Stomach smooth muscle (tissue), 2 donors: ENCODE measurements at regions not wholly inside any gene's neighbourhood (a gene's known extent, or its start where the extent isn't known, plus 50 kb on each side); places are given as distances from the start of the nearest gene placed in this dataset.

ENCODE experiments used
- H3K27ac ChIP-seq: one replicate; pipeline ENCODE4 v1.7.0; 2013; ENCODE audit warnings: mild to moderate bottlenecking, low read length, inconsistent platforms
- H3K27me3 ChIP-seq, 2 donors: one replicate each; pipeline ENCODE4 v1.7.0; 2013; ENCODE audit warnings: low read length in 2 of 2; ENCODE audit not compliant: insufficient read depth in 2 of 2, control insufficient read depth in 1 of 2
- H3K36me3 ChIP-seq, 2 donors: one replicate each; pipeline ENCODE4 v1.7.0; 2013; ENCODE audit warnings: low read length in 2 of 2; ENCODE audit not compliant: control insufficient read depth in 2 of 2, insufficient read depth in 2 of 2
- H3K4me1 ChIP-seq: one replicate; pipeline ENCODE4 v1.7.0; 2013; ENCODE audit warnings: low read length; ENCODE audit not compliant: control insufficient read depth, insufficient read depth
- H3K4me3 ChIP-seq, 2 donors: one replicate each; pipeline ENCODE4 v1.7.0; 2013; ENCODE audit warnings: low read length in 2 of 2
- H3K9ac ChIP-seq, 2 donors: one replicate each; pipeline ENCODE4 v1.7.0; 2013; ENCODE audit warnings: low read length in 2 of 2, mild to moderate bottlenecking in 1 of 2
- H3K9me3 ChIP-seq, 2 donors: one replicate each; pipeline ENCODE4 v1.7.0; 2013; ENCODE audit warnings: low read length in 2 of 2; ENCODE audit not compliant: control insufficient read depth in 2 of 2
- donor health status: healthy.
- donor health status: Pancreatic carcinoma.

- H3K9me3 ChIP-seq, result no peaks in the 10 kb centered on the region
- no peaks in the 10 kb centered on the region for H3K36me3 ChIP-seq
- H3K4me1 ChIP-seq, result no peaks in the 10 kb centered on the region
- no peak overlapping the region for H3K27ac ChIP-seq
- no peak overlapping the region for H3K9ac ChIP-seq
- no peak overlapping the region for H3K4me3 ChIP-seq
- H3K27me3 ChIP-seq, result no peaks in the 10 kb centered on the region
These were observed 716.8 kb downstream of the LRFN5 start for GRCh38 chr14:42323426-42323825.

GRCh38 chr14:42322531-42323284 is 716.0 kb downstream of the LRFN5 start:
- H3K9ac ChIP-seq, result no peak overlapping the region
- H3K4me1 ChIP-seq, result no peaks in the 10 kb centered on the region
- no peaks in the 10 kb centered on the region for H3K9me3 ChIP-seq
- no peaks in the 10 kb centered on the region for H3K36me3 ChIP-seq
- no peaks in the 10 kb centered on the region for H3K27me3 ChIP-seq
- no peak overlapping the region for H3K27ac ChIP-seq
- no peak overlapping the region for H3K4me3 ChIP-seq

GRCh38 chr14:42319996-42320395 is 713.3 kb downstream of the LRFN5 start:
- Histone ChIP-seq H3K9me3 (no peaks in the 10 kb centered on the region), H3K27me3 (no peaks in the 10 kb centered on the region), H3K27ac (no peak overlapping the region), H3K4me3 (no peak overlapping the region), H3K9ac (no peak overlapping the region), H3K36me3 (no peaks in the 10 kb centered on the region), H3K4me1 (no peaks in the 10 kb centered on the region)

- Histone ChIP-seq H3K27ac (no peak overlapping the region), H3K36me3 (no peaks in the 10 kb centered on the region), H3K9ac (no peak overlapping the region), H3K27me3 (no peaks in the 10 kb centered on the region), H3K4me3 (no peak overlapping the region), H3K9me3 (no peaks in the 10 kb centered on the region), H3K4me1 (no peaks in the 10 kb centered on the region)
These were observed 710.0 kb downstream of the LRFN5 start for GRCh38 chr14:42316693-42317092.

GRCh38 chr14:42311876-42312275 is 705.2 kb downstream of the LRFN5 start:
- Histone ChIP-seq H3K9ac (no peak overlapping the region), H3K4me1 (no peaks in the 10 kb centered on the region), H3K27me3 (no peaks in the 10 kb centered on the region), H3K36me3 (no peaks in the 10 kb centered on the region), H3K4me3 (no peak overlapping the region), H3K9me3 (peaks cover 5% of the 10 kb centered on the region in 2 donors), H3K27ac (no peak overlapping the region)

- Histone ChIP-seq H3K4me3 (no peak overlapping the region), H3K27ac (no peak overlapping the region), H3K36me3 (no peaks in the 10 kb centered on the region), H3K4me1 (no peaks in the 10 kb centered on the region), H3K9ac (no peak overlapping the region), H3K27me3 (no peaks in the 10 kb centered on the region), H3K9me3 (peaks cover 5% of the 10 kb centered on the region in 2 donors)
These were observed 700.7 kb downstream of the LRFN5 start for GRCh38 chr14:42307239-42307825.

- Histone ChIP-seq H3K4me3 (no peak overlapping the region), H3K27me3 (no peaks in the 10 kb centered on the region), H3K9me3 (peaks cover 0 to 3% of the 10 kb centered on the region in 2 donors), H3K4me1 (no peaks in the 10 kb centered on the region), H3K36me3 (no peaks in the 10 kb centered on the region), H3K27ac (no peak overlapping the region), H3K9ac (no peak overlapping the region)
These were observed 693.0 kb downstream of the LRFN5 start for GRCh38 chr14:42299692-42300091.

GRCh38 chr14:42293180-42293579 is 686.5 kb downstream of the LRFN5 start:
- H3K4me1 ChIP-seq, result no peaks in the 10 kb centered on the region
- H3K4me3 ChIP-seq, result no peak overlapping the region
- H3K27me3 ChIP-seq, result no peaks in the 10 kb centered on the region
- no peaks in the 10 kb centered on the region for H3K36me3 ChIP-seq
- no peak overlapping the region for H3K27ac ChIP-seq
- no peak overlapping the region for H3K9ac ChIP-seq
- peaks cover 0 to 3% of the 10 kb centered on the region in 2 donors for H3K9me3 ChIP-seq

GRCh38 chr14:42277840-42278239 is 671.2 kb downstream of the LRFN5 start:
- H3K4me1 ChIP-seq, result no peaks in the 10 kb centered on the region
- H3K9ac ChIP-seq, result no peak overlapping the region
- H3K36me3 ChIP-seq, result no peaks in the 10 kb centered on the region
- H3K9me3 ChIP-seq, result peaks cover 0 to 3% of the 10 kb centered on the region in 2 donors
- no peaks in the 10 kb centered on the region for H3K27me3 ChIP-seq
- no peak overlapping the region for H3K27ac ChIP-seq
- no peak overlapping the region for H3K4me3 ChIP-seq

- no peaks in the 10 kb centered on the region for H3K27me3 ChIP-seq
- H3K9ac ChIP-seq, result no peak overlapping the region
- H3K4me3 ChIP-seq, result no peak overlapping the region
- H3K36me3 ChIP-seq, result no peaks in the 10 kb centered on the region
- H3K9me3 ChIP-seq, result no peaks in the 10 kb centered on the region
- H3K4me1 ChIP-seq, result no peaks in the 10 kb centered on the region
- H3K27ac ChIP-seq, result no peak overlapping the region
These were observed 662.6 kb downstream of the LRFN5 start for GRCh38 chr14:42269234-42269633.

GRCh38 chr14:42248131-42248530 is 641.5 kb downstream of the LRFN5 start:
- Histone ChIP-seq H3K9me3 (no peaks in the 10 kb centered on the region), H3K4me3 (no peak overlapping the region), H3K9ac (no peak overlapping the region), H3K27me3 (no peaks in the 10 kb centered on the region), H3K4me1 (no peaks in the 10 kb centered on the region), H3K36me3 (no peaks in the 10 kb centered on the region), H3K27ac (no peak overlapping the region)
